Naive thymus-derived CD4-positive, alpha-beta T cell (primary cell): ENCODE measurements at regions not wholly inside any gene's neighbourhood (a gene's known extent, or its start where the extent isn't known, plus 50 kb on each side); places are given as distances from the start of the nearest gene placed in this dataset.
"Not testable (repeated sequence)": the region's sequence is repeated elsewhere in the genome, so short reads cannot be mapped to it uniquely, and the experiment has no call there.

Source experiments
- ATAC-seq: fragments of 150-1000 bp; cut with Tn5 transposase; 2 replicates; pipeline ENCODE4 v1.10.0; 2021; ENCODE audit warnings: mild to moderate bottlenecking, moderate library complexity
- CTCF ChIA-PET: fragments of 350-600 bp; sonication (Branson Sonifier 250); formaldehyde crosslinking; loops from one replicate; lab custom pipeline; 2021; ENCODE audit warnings: antibody characterized with exemption; lab: Charles Lee
- POLR2A ChIA-PET: fragments of 350-600 bp; sonication (Branson Sonifier 250); formaldehyde crosslinking; loops from one replicate; lab custom pipeline; 2021; ENCODE audit warnings: antibody characterized with exemption, inconsistent platforms; lab: Charles Lee
- DNase-seq, 9 donors: peaks; one replicate each; pipeline versions ENCODE4 v3.0.0 to v3.0.0-alpha.2; 2020 to 2022; ENCODE audit warnings: mixed read lengths in 1 of 9
- H3K27ac ChIP-seq: one replicate; pipeline ENCODE4 v1.7.0; 2013; ENCODE audit warnings: mild to moderate bottlenecking, low read depth, low read length, moderate library complexity
- H3K27me3 ChIP-seq, 2 donors: one replicate each; pipeline ENCODE4 v1.7.0; 2013; ENCODE audit warnings: low read length in 2 of 2, mild to moderate bottlenecking in 2 of 2, moderate library complexity in 2 of 2; ENCODE audit not compliant: control insufficient read depth in 2 of 2, insufficient read depth in 2 of 2
- H3K36me3 ChIP-seq, 3 experiments: 1 replicate in 2 of 3; 2 replicates in 1 of 3; pipeline ENCODE4 v1.7.0; 2013; ENCODE audit warnings: low read length in 3 of 3, mild to moderate bottlenecking in 3 of 3, moderate library complexity in 1 of 3; ENCODE audit not compliant: insufficient read depth in 3 of 3, control insufficient read depth in 2 of 3
- H3K4me1 ChIP-seq, 2 donors: one replicate each; pipeline ENCODE4 v1.7.0; 2013; ENCODE audit warnings: low read length in 2 of 2, mild to moderate bottlenecking in 2 of 2, moderate library complexity in 1 of 2; ENCODE audit not compliant: control insufficient read depth in 2 of 2, insufficient read depth in 2 of 2
- H3K4me3 ChIP-seq: 2 replicates; pipeline ENCODE4 v1.7.0; 2013; ENCODE audit warnings: mild to moderate bottlenecking, low read length
- H3K9me3 ChIP-seq, 3 experiments: 1 replicate in 2 of 3; 2 replicates in 1 of 3; pipeline ENCODE4 v1.7.0; 2013; ENCODE audit warnings: low read length in 3 of 3; ENCODE audit not compliant: control insufficient read depth in 2 of 3
- H3K27ac Mint-ChIP-seq, 9 donors: one replicate each; pipeline ENCODE4 v1.8.0; 2020 to 2022; ENCODE audit warnings: mixed read lengths in 9 of 9, mild to moderate bottlenecking in 8 of 9, moderate library complexity in 5 of 9, inconsistent platforms in 2 of 9
- H3K27me3 Mint-ChIP-seq, 5 donors: one replicate each; pipeline ENCODE4 v1.8.0; 2021 to 2022; ENCODE audit warnings: mixed read lengths in 5 of 5, mild to moderate bottlenecking in 1 of 5
- H3K36me3 Mint-ChIP-seq, 5 donors: one replicate each; pipeline ENCODE4 v1.8.0; 2020 to 2022; ENCODE audit warnings: mixed read lengths in 5 of 5, mild to moderate bottlenecking in 3 of 5, inconsistent platforms in 1 of 5
- H3K4me1 Mint-ChIP-seq, 7 donors: one replicate each; pipeline ENCODE4 v1.8.0; 2020 to 2022; ENCODE audit warnings: mixed read lengths in 7 of 7, mild to moderate bottlenecking in 3 of 7, inconsistent platforms in 1 of 7
- H3K4me3 Mint-ChIP-seq, 10 donors: one replicate each; pipeline ENCODE4 v1.8.0; 2020 to 2022; ENCODE audit warnings: mild to moderate bottlenecking in 10 of 10, mixed read lengths in 10 of 10, moderate library complexity in 6 of 10, inconsistent platforms in 2 of 10
- H3K9me3 Mint-ChIP-seq, 11 donors: one replicate each; pipeline ENCODE4 v1.8.0; 2020 to 2022; ENCODE audit warnings: mixed read lengths in 11 of 11, mild to moderate bottlenecking in 4 of 11, inconsistent platforms in 1 of 11, moderate library complexity in 1 of 11
- intact Hi-C, 2 donors: fragments of 100-400 bp; cut with micrococcal nuclease; formaldehyde crosslinking; loops; one replicate each; pipeline ENCODE4 v1.15.1; 2023

DNA sequence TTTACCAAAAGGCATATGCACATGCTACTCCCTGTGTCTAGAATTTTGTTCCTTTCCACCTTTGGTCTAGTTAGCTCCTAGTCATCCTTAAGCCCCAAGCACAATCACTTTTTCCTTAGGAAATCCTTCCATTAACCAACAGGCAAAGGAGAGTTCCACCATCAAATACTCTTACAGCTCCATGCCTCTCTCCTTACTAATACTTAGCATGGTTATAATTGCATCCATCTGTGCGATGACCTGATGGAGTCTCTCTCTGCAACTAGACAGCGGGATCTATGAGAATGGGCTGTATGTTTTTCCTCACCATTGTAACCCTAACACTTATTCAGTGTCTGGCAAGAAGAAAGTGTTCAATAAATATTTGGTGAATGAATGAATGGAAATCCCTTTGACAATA, 69.3 kb upstream of the SMAD3 start:
- intact Hi-C loops = no loop called here
- ChIA-PET CTCF (no interaction called here), POLR2A (no interaction called here)
- ATAC-seq (no peak), DNase-seq (no peak)
- Mint-ChIP-seq H3K4me3 (no peak overlapping the region), H3K4me1 (peaks cover 0 to 2% (median 0%) of the 10 kb centered on the region in 7 donors), H3K36me3 (peaks cover 0 to 5% (median 0%) of the 10 kb centered on the region in 5 donors), H3K27ac (no peak overlapping the region), H3K9me3 (peaks cover 0 to 11% (median 4%) of the 10 kb centered on the region in 11 donors), H3K27me3 (peaks cover 0 to 22% (median 0%) of the 10 kb centered on the region in 5 donors)
- Histone ChIP-seq H3K27ac (no peak overlapping the region), H3K27me3 (no peaks in the 10 kb centered on the region), H3K4me3 (no peak overlapping the region), H3K4me1 (no peaks in the 10 kb centered on the region), H3K36me3 (no peaks in the 10 kb centered on the region), H3K9me3 (no peaks in the 10 kb centered on the region)

DNA sequence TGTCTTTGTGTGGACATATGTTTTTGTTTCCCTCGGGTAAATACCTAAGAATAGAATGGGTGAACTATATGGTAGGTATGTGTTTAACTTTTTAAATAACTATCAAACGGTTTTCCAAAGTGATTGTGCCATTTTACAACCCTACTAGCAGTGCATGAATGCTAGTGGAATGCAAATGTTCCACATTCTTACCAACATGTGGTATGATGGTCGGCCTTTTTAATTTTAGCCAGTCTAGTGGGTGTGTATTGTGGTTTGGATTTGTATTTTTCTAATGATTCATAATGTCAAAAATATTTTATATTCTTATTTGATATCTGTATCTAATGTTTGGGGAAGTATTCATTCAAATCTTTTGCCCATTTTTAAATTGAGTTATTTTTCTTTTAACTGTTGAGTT, 68.2 kb upstream of the SMAD3 start:
- POLR2A ChIA-PET = no interaction called here
- intact Hi-C loops = no loop called here
- H3K4me1 Mint-ChIP-seq = peaks cover 0 to 2% (median 0%) of the 10 kb centered on the region in 7 donors

DNA sequence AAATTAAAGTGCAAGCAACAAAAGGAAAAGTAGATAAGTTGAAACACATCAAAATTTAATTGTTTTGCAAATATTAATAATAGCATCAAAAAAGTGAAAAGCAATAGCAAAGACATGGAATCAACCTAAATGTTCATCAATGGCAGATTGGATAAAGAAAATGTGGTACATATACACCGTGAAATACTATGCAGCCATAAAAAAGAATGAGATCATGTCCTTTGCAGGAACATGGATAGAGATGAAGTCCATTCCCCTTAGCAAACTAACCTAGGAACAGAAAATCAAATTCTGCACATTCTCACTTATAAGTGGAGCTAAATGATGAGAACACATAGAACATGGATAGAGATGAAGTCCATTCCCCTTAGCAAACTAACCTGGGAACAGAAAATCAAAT, 67.2 kb upstream of the SMAD3 start:
- H3K27ac Mint-ChIP-seq, H3K36me3 Mint-ChIP-seq: not testable (repeated sequence)

More for the DNA sequence above, 68.2 kb upstream of the SMAD3 start:
- ATAC-seq = no peak
- no peak overlapping the region for H3K4me3 ChIP-seq
- peaks cover 0 to 7% (median 0%) of the 10 kb centered on the region in 5 donors for H3K36me3 Mint-ChIP-seq
- no peaks in the 10 kb centered on the region for H3K36me3 ChIP-seq
- H3K4me3 Mint-ChIP-seq = no peak overlapping the region
- peaks cover 0 to 11% (median 4%) of the 10 kb centered on the region in 11 donors for H3K9me3 Mint-ChIP-seq
- no peak overlapping the region for H3K27ac Mint-ChIP-seq
- no peak for DNase-seq
- H3K27ac ChIP-seq = no peak overlapping the region
- CTCF ChIA-PET = no interaction called here
- no peaks in the 10 kb centered on the region for H3K4me1 ChIP-seq
- H3K27me3 ChIP-seq = no peaks in the 10 kb centered on the region
- H3K27me3 Mint-ChIP-seq = peaks cover 0 to 20% (median 0%) of the 10 kb centered on the region in 5 donors
- H3K9me3 ChIP-seq = no peaks in the 10 kb centered on the region

DNA sequence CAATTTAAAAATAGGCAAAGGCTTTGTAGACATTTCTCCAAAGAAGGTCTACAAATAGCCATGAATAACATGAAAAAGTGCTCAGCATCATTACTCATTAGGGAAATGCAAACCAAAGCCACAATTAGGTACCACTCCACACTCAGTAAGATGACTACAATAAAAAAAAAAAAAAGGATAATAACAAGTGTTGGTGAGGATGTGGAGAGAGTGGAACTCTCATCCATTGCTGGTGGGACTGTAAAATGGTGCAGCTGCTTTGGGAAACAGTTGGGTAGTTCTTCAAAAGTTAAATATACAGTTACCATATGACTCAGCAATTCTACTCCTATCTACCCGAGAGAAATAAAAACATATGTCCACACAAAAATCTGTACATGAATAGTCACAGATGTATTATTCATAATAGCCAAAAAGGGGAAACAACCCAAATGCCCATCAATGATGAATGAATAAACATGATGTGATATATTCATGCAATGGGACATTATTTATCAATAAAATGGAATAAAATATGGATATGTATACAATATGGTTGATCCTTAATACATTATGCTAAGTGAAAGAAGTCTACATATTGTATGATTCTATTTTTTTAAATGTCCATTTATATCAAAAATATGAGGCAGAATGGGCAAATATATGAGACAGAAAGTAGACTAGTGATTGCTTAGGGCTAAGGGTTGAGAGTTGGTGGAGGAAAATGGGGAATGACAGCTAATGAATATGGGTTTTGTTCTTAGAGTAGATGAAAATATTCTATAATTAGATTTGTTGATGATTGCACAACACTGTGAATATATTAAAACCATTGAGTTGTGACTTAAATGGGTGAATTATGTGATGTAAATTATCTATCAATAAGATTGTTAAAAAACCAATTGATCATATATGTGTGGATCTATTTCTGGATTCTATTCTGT, 66.1 kb upstream of the SMAD3 start:
- no peak overlapping the region for H3K27ac Mint-ChIP-seq
- H3K4me3 Mint-ChIP-seq = no peak overlapping the region
- H3K27me3 ChIP-seq = no peaks in the 10 kb centered on the region
- no peaks in the 10 kb centered on the region for H3K4me1 Mint-ChIP-seq
- ChIA-PET CTCF (no interaction called here), POLR2A (no interaction called here)
- intact Hi-C loops = no loop called here
- H3K27ac ChIP-seq = no peak overlapping the region
- no peak overlapping the region for H3K4me3 ChIP-seq
- DNase-seq = no peak
- H3K36me3 Mint-ChIP-seq = peaks cover 0 to 8% (median 0%) of the 10 kb centered on the region in 5 donors
- no peaks in the 10 kb centered on the region for H3K9me3 ChIP-seq
- H3K36me3 ChIP-seq = no peaks in the 10 kb centered on the region
- H3K4me1 ChIP-seq = no peaks in the 10 kb centered on the region
- no peak for ATAC-seq
- H3K27me3 Mint-ChIP-seq = peaks cover 0 to 16% (median 0%) of the 10 kb centered on the region in 5 donors
- H3K9me3 Mint-ChIP-seq = peaks cover 0 to 11% (median 4%) of the 10 kb centered on the region in 11 donors

More for the DNA sequence above, 67.2 kb upstream of the SMAD3 start:
- CTCF ChIA-PET, intact Hi-C loops, H3K9me3 ChIP-seq, H3K4me3 Mint-ChIP-seq, H3K36me3 ChIP-seq, H3K4me1 ChIP-seq, H3K27me3 ChIP-seq, H3K4me1 Mint-ChIP-seq, DNase-seq, H3K27ac ChIP-seq, H3K4me3 ChIP-seq, ATAC-seq: not testable (repeated sequence)
- Mint-ChIP-seq H3K27me3 (peaks cover 0 to 16% (median 0%) of the 10 kb centered on the region in 5 donors), H3K9me3 (peaks cover 0 to 11% (median 4%) of the 10 kb centered on the region in 11 donors)
- POLR2A ChIA-PET = interaction anchor here (0.7 kb wide), 1 partner anchor 15 kb away, joined by 3 read pairs; no protein-coding TSS in a partner anchor

DNA sequence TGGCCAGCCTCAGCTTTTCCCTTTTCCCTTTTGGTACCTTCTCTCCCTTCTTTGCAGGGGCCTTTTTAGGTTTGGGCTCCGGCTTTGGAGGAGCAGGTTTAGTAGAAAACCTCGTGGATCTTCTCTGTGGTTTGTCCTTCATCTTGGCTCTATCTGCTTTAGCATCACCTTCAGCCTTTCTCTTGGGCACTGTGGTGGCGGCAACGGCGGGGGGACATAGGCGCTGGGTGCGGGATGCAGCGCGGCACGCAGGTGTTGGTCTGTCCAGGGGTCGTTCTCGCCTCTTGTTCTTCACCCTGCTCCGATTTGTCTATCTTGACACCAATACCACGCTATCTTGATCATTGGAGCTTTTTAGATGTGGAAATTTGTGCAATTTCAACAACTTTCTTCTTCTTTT, 64.5 kb upstream of the SMAD3 start:
- Histone ChIP-seq H3K4me1 (no peaks in the 10 kb centered on the region), H3K36me3 (no peaks in the 10 kb centered on the region), H3K9me3 (no peaks in the 10 kb centered on the region), H3K27ac (no peak overlapping the region), H3K4me3 (no peak overlapping the region), H3K27me3 (no peaks in the 10 kb centered on the region)
- H3K36me3 Mint-ChIP-seq = peaks cover 0 to 8% (median 0%) of the 10 kb centered on the region in 5 donors
- no peak overlapping the region for H3K27ac Mint-ChIP-seq
- ChIA-PET CTCF (no interaction called here), POLR2A (no interaction called here)
- H3K4me1 Mint-ChIP-seq = no peaks in the 10 kb centered on the region
- H3K9me3 Mint-ChIP-seq = peaks cover 0 to 11% (median 4%) of the 10 kb centered on the region in 11 donors
- H3K27me3 Mint-ChIP-seq = peaks cover 0 to 16% (median 0%) of the 10 kb centered on the region in 5 donors
- H3K4me3 Mint-ChIP-seq = no peak overlapping the region
- intact Hi-C loops = no loop called here
- DNase-seq (no peak), ATAC-seq (no peak)

DNA sequence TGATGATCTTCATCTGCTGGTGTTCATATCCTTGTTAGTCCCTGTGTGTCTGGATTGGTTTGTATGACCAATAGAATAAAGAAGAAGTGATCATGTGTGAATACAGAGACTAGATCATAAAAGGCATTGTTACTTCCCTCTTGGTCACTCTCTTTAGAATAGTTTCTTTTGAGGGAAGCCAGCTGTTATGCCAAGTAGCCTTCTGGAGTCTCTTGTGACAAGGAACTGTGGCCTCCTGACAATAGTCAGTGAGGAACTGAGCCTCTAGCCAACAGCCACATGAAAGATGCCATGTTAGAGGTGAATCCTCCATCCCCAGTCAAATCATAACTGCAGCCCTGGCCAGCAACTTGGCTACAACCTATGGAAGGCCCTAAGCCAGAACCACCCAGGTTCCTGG, 63.0 kb upstream of the SMAD3 start:
- ChIA-PET CTCF (no interaction called here), POLR2A (interaction anchor here (0.6 to 0.8 kb wide), 2 partner anchors 13 to 19 kb away, joined by 3 to 4 read pairs; no protein-coding TSS in a partner anchor)
- no peak for ATAC-seq
- Mint-ChIP-seq H3K9me3 (peaks cover 0 to 11% (median 4%) of the 10 kb centered on the region in 11 donors), H3K4me3 (no peak overlapping the region), H3K27ac (no peak overlapping the region), H3K27me3 (peaks cover 0 to 18% (median 0%) of the 10 kb centered on the region in 5 donors), H3K36me3 (peaks cover 0 to 8% (median 0%) of the 10 kb centered on the region in 5 donors), H3K4me1 (no peaks in the 10 kb centered on the region)
- H3K4me1 ChIP-seq = no peaks in the 10 kb centered on the region
- H3K27ac ChIP-seq = no peak overlapping the region
- no peaks in the 10 kb centered on the region for H3K27me3 ChIP-seq
- no peaks in the 10 kb centered on the region for H3K36me3 ChIP-seq
- intact Hi-C loops = no loop called here
- H3K9me3 ChIP-seq = no peaks in the 10 kb centered on the region
- no peak for DNase-seq
- no peak overlapping the region for H3K4me3 ChIP-seq
